HEK293 (cell line): ENCODE measurements at regions not wholly inside any gene's neighbourhood (a gene's known extent, or its start where the extent isn't known, plus 50 kb on each side); places are given as distances from the start of the nearest gene placed in this dataset.

Source experiments
- CTCF ChIP-seq: fragments of 450-650 bp; formaldehyde crosslinking; IDR thresholded peaks from 2 replicates; pipeline ENCODE4 v1.5.1; 2016; ENCODE audit warnings: missing biosample characterization, missing genetic modification characterization
- KLF10 ChIP-seq: fragments of 450-650 bp; IDR thresholded peaks from 2 replicates; pipeline ENCODE4 v1.5.1; 2018; ENCODE audit warnings: missing biosample characterization, mild to moderate bottlenecking, missing genetic modification characterization
- TCF7L2 ChIP-seq: IDR thresholded peaks from 2 replicates; pipeline ENCODE4 v1.6.1; 2011; ENCODE audit warnings: low read depth, mild to moderate bottlenecking, inconsistent platforms, low read length, moderate library complexity, borderline replicate concordance
- ZNF768 ChIP-seq: fragments of 450-650 bp; formaldehyde crosslinking; IDR thresholded peaks from 2 replicates; pipeline ENCODE4 v1.5.1; 2018; ENCODE audit warnings: missing biosample characterization, mild to moderate bottlenecking, missing genetic modification characterization
- ZNF785 ChIP-seq: fragments of 450-650 bp; formaldehyde crosslinking; IDR thresholded peaks from 2 replicates; pipeline ENCODE4 v1.5.1; 2016; ENCODE audit warnings: missing biosample characterization, missing genetic modification characterization
- TF ChIP-seq, protein P1 (sequence below): fragments of 450-650 bp; formaldehyde crosslinking; IDR thresholded peaks from 2 replicates; pipeline ENCODE4 v1.5.1; 2017; ENCODE audit warnings: missing biosample characterization, missing genetic modification characterization

- TF ChIP-seq KLF10 (no peak), CTCF (tag by site-specific recombination) (no peak), ZNF785 (tag by site-specific recombination) (no peak), TCF7L2 (no peak), ZNF768 (no peak)
- TF ChIP-seq, protein P1, sequence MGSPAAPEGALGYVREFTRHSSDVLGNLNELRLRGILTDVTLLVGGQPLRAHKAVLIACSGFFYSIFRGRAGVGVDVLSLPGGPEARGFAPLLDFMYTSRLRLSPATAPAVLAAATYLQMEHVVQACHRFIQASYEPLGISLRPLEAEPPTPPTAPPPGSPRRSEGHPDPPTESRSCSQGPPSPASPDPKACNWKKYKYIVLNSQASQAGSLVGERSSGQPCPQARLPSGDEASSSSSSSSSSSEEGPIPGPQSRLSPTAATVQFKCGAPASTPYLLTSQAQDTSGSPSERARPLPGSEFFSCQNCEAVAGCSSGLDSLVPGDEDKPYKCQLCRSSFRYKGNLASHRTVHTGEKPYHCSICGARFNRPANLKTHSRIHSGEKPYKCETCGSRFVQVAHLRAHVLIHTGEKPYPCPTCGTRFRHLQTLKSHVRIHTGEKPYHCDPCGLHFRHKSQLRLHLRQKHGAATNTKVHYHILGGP (tag by site-specific recombination) = no peak
Observed at GRCh38 chr10:128950159-128950915, 516.7 kb upstream of the MGMT start.
